ENCODE measurements at regions not wholly inside any gene's neighbourhood (a gene's known extent, or its start where the extent isn't known, plus 50 kb on each side); places are given as distances from the start of the nearest gene placed in this dataset.

GRCh38 chr6:147105786-147106185, 98.4 kb upstream of the STXBP5 start:
- TF ChIP-seq POLR2A (IDR thresholded peaks at IDR 0.05) (no peak), CTCF (IDR thresholded peaks at IDR 0.05) (no peak)

Data from esophagus squamous epithelium (tissue), 4 donors.